H1 (cell line): ENCODE measurements at regions not wholly inside any gene's neighbourhood (a gene's known extent, or its start where the extent isn't known, plus 50 kb on each side); places are given as distances from the start of the nearest gene placed in this dataset.

Experiments used
- CTCF ChIA-PET: fragments of 300-600 bp; sonication (Branson Sonifier 250); formaldehyde crosslinking; loops from one replicate; lab custom pipeline; 2021; ENCODE audit not compliant: partially characterized antibody; lab: Charles Lee
- POLR2A ChIA-PET: fragments of 300-600 bp; sonication (Branson Sonifier 250); formaldehyde crosslinking; loops from one replicate; lab custom pipeline; 2021; ENCODE audit warnings: inconsistent platforms; ENCODE audit not compliant: partially characterized antibody; lab: Charles Lee
- DNase-seq, 2 experiments: peaks; one replicate each; pipeline versions ENCODE4 v3.0.0 to v3.0.0-alpha.2; 2010 to 2022; ENCODE audit warnings: low spot score in 2 of 2, low read depth in 1 of 2, mixed read lengths in 1 of 2
- FAIRE-seq: peaks from 2 replicates; lab custom pipeline; 2011; peaks lifted over from hg19 to GRCh38; lab: Jason Lieb, UNC
- H2AFZ ChIP-seq: 2 replicates; pipeline ENCODE4 v1.8.1; 2012; ENCODE audit warnings: low read length, inconsistent platforms
- H2AK5ac ChIP-seq: 2 replicates; pipeline ENCODE4 v1.6.1; 2013; ENCODE audit warnings: low read depth, low read length
- H2BK120ac ChIP-seq: replicated peaks from 2 replicates; pipeline ENCODE3; 2013; ENCODE audit warnings: low read depth, low read length, inconsistent platforms
- H2BK12ac ChIP-seq: 2 replicates; pipeline ENCODE4 v1.6.1; 2013; ENCODE audit warnings: low read depth, low read length
- H2BK15ac ChIP-seq: 2 replicates; pipeline ENCODE4 v1.6.1; 2013; ENCODE audit warnings: low read length
- H2BK20ac ChIP-seq: 2 replicates; pipeline ENCODE4 v1.6.1; 2013; ENCODE audit warnings: low read length
- H2BK5ac ChIP-seq: 2 replicates; pipeline ENCODE4 v1.6.1; 2013; ENCODE audit warnings: low read depth, low read length
- H3K14ac ChIP-seq: 2 replicates; pipeline ENCODE4 v1.6.1; 2013; ENCODE audit warnings: inconsistent platforms; ENCODE audit not compliant: insufficient read length
- H3K18ac ChIP-seq: 2 replicates; pipeline ENCODE4 v1.6.1; 2013; ENCODE audit warnings: low read length; ENCODE audit errors: extremely low read depth
- H3K23ac ChIP-seq: 2 replicates; pipeline ENCODE4 v1.6.1; 2013; ENCODE audit warnings: inconsistent platforms; ENCODE audit not compliant: insufficient read length
- H3K23me2 ChIP-seq: 2 replicates; pipeline ENCODE4 v1.6.1; 2013; ENCODE audit warnings: low read depth, low read length
- H3K27ac ChIP-seq: 2 replicates; pipeline ENCODE4 v1.6.1; 2011; ENCODE audit warnings: low read depth, low read length, inconsistent platforms
- H3K27me3 ChIP-seq, 4 experiments: replicated peaks in 1 of 4; 1 replicate in 1 of 4; 2 replicates in 3 of 4; pipeline versions ENCODE4 v1.6.1 to v1.8.1; 2011 to 2013; ENCODE audit warnings: low read length in 3 of 4, mild to moderate bottlenecking in 3 of 4, inconsistent platforms in 2 of 4, mixed read lengths in 2 of 4, moderate library complexity in 1 of 4; ENCODE audit not compliant: control insufficient read depth in 3 of 4, insufficient read depth in 3 of 4; ENCODE audit errors: extremely low read depth in 1 of 4
- H3K36me3 ChIP-seq, 4 experiments: 2 replicates each; pipeline versions ENCODE4 v1.6.1 to v1.8.1; 2011 to 2013; ENCODE audit warnings: mild to moderate bottlenecking in 4 of 4, low read length in 3 of 4, moderate library complexity in 2 of 4, control low read depth in 1 of 4, inconsistent platforms in 1 of 4; ENCODE audit not compliant: insufficient read depth in 4 of 4, control insufficient read depth in 2 of 4
- H3K4ac ChIP-seq: replicated peaks from 2 replicates; pipeline ENCODE3; 2013; ENCODE audit warnings: low read length, low read depth, mixed read lengths, inconsistent platforms; ENCODE audit not compliant: insufficient read length
- H3K4me1 ChIP-seq, 4 experiments: replicated peaks in 1 of 4; 1 replicate in 1 of 4; 2 replicates in 3 of 4; pipeline versions ENCODE4 v1.6.1 to v1.8.1; 2011 to 2013; ENCODE audit warnings: low read length in 3 of 4, inconsistent platforms in 2 of 4, mixed read lengths in 1 of 4; ENCODE audit not compliant: insufficient read depth in 4 of 4, control insufficient read depth in 3 of 4
- H3K4me2 ChIP-seq, 2 experiments: 2 replicates each; pipeline versions ENCODE4 v1.6.1 to v1.8.1; 2011 to 2013; ENCODE audit warnings: low read depth in 2 of 2, low read length in 2 of 2, control low read depth in 1 of 2, inconsistent platforms in 1 of 2, mild to moderate bottlenecking in 1 of 2; ENCODE audit not compliant: insufficient read depth in 1 of 2
- H3K4me3 ChIP-seq, 4 experiments: fragments of 200-600, 300-600 bp in 1 of 4; sonication (generic), shearing (Covaris generic), sonication (Bioruptor Twin) in 1 of 4; 2 replicates each; pipeline versions ENCODE4 v1.5.1 to v1.8.1; 2011 to 2016; ENCODE audit warnings: low read length in 4 of 4, low read depth in 3 of 4, control low read depth in 2 of 4, inconsistent platforms in 2 of 4, mild to moderate bottlenecking in 2 of 4, mixed read lengths in 1 of 4, moderate library complexity in 1 of 4; ENCODE audit not compliant: insufficient read depth in 2 of 4; ENCODE audit errors: extremely low read depth in 1 of 4
- H3K56ac ChIP-seq: replicated peaks from 2 replicates; pipeline ENCODE3; 2013; ENCODE audit warnings: low read depth, mild to moderate bottlenecking, mixed read lengths, low read length, inconsistent platforms; ENCODE audit not compliant: insufficient read length
- H3K79me1 ChIP-seq: 2 replicates; pipeline ENCODE4 v1.6.1; 2013; ENCODE audit warnings: low read depth, low read length, control low read depth
- H3K79me2 ChIP-seq, 2 experiments: 2 replicates each; pipeline versions ENCODE4 v1.6.1 to v1.8.1; 2012 to 2013; ENCODE audit warnings: low read length in 2 of 2, mild to moderate bottlenecking in 2 of 2, inconsistent platforms in 1 of 2; ENCODE audit not compliant: insufficient read depth in 2 of 2, control insufficient read depth in 1 of 2
- H3K9ac ChIP-seq, 4 experiments: replicated peaks in 1 of 4; 1 replicate in 1 of 4; 2 replicates in 3 of 4; pipeline versions ENCODE4 v1.6.1 to v1.8.1; 2011 to 2013; ENCODE audit warnings: low read depth in 3 of 4, low read length in 3 of 4, control low read depth in 2 of 4, mild to moderate bottlenecking in 2 of 4, moderate library complexity in 2 of 4, inconsistent platforms in 1 of 4; ENCODE audit errors: extremely low read depth in 1 of 4
- H3K9me3 ChIP-seq, 2 experiments: 2 replicates each; pipeline versions ENCODE4 v1.6.1 to v1.8.1; 2012 to 2013; ENCODE audit warnings: mild to moderate bottlenecking in 2 of 2, moderate library complexity in 2 of 2, control low read depth in 1 of 2, inconsistent platforms in 1 of 2, low read depth in 1 of 2, low read length in 1 of 2, mixed read lengths in 1 of 2; ENCODE audit not compliant: insufficient read depth in 2 of 2
- H4K20me1 ChIP-seq, 2 experiments: replicated peaks in 1 of 2; 2 replicates each; pipeline versions ENCODE3 to v1.8.1; 2011 to 2013; ENCODE audit warnings: inconsistent platforms in 2 of 2, low read length in 2 of 2, mild to moderate bottlenecking in 1 of 2; ENCODE audit not compliant: insufficient read depth in 2 of 2, control insufficient read depth in 1 of 2
- H4K5ac ChIP-seq: 2 replicates; pipeline ENCODE4 v1.6.1; 2013; ENCODE audit warnings: low read length, low read depth, mixed read lengths, inconsistent platforms; ENCODE audit not compliant: insufficient read length
- H4K8ac ChIP-seq: 2 replicates; pipeline ENCODE4 v1.8.0; 2013; ENCODE audit warnings: mild to moderate bottlenecking, moderate library complexity, low read length, inconsistent platforms; ENCODE audit not compliant: insufficient read depth; ENCODE audit errors: extremely low read depth
- H4K91ac ChIP-seq: replicated peaks from 2 replicates; pipeline ENCODE3; 2013; ENCODE audit warnings: low read length, mixed read lengths, inconsistent platforms; ENCODE audit not compliant: insufficient read length
- BACH1 ChIP-seq: IDR thresholded peaks from 2 replicates; pipeline ENCODE4 v1.6.1; 2012; ENCODE audit warnings: low read length, improper control_type of control experiment
- CEBPB ChIP-seq: IDR thresholded peaks from 2 replicates; pipeline ENCODE4 v1.6.1; 2012; ENCODE audit warnings: low read depth, low read length
- GTF2F1 ChIP-seq: IDR thresholded peaks from 2 replicates; pipeline ENCODE4 v1.6.1; 2012; ENCODE audit warnings: low read depth, low read length, improper control_type of control experiment, borderline replicate concordance
- HDAC2 ChIP-seq, 2 experiments: fragments of 300-600 bp in 1 of 2; sonication (generic) in 1 of 2; IDR thresholded peaks; 2 replicates each; pipeline ENCODE4 v1.6.1; 2011 to 2012; ENCODE audit warnings: low read depth in 2 of 2, low read length in 2 of 2, mild to moderate bottlenecking in 2 of 2, moderate library complexity in 2 of 2, borderline replicate concordance in 1 of 2, inconsistent platforms in 1 of 2
- HDAC6 ChIP-seq: IDR thresholded peaks from one replicate; pipeline ENCODE4 v1.7.1; 2012; ENCODE audit warnings: low read depth, mild to moderate bottlenecking, inconsistent platforms, low read length, moderate library complexity
- JUND ChIP-seq: IDR thresholded peaks from 2 replicates; pipeline ENCODE4 v1.6.1; 2011; ENCODE audit warnings: mild to moderate bottlenecking, improper control_type of control experiment, low read length
- KDM4A ChIP-seq: IDR thresholded peaks from one replicate; pipeline ENCODE4 v1.7.1; 2012; ENCODE audit warnings: low read depth, mild to moderate bottlenecking, moderate library complexity, low read length, inconsistent platforms; ENCODE audit not compliant: severe bottlenecking
- SAP30 ChIP-seq: fragments of 300-600 bp; sonication (generic); IDR thresholded peaks from 2 replicates; pipeline ENCODE4 v1.7.1; 2012; ENCODE audit warnings: low read length, moderate library complexity, mild to moderate bottlenecking, inconsistent platforms; ENCODE audit not compliant: insufficient read depth, insufficient replicate concordance
- SP1 ChIP-seq: IDR thresholded peaks from 2 replicates; pipeline ENCODE4 v1.6.1; 2011; ENCODE audit warnings: low read depth, low read length
- TAF7 ChIP-seq: optimal IDR thresholded peaks from 2 replicates; pipeline ENCODE3; 2011; ENCODE audit warnings: low read depth, mild to moderate bottlenecking, inconsistent platforms, low read length, moderate library complexity, borderline replicate concordance
- TEAD4 ChIP-seq: IDR thresholded peaks from 2 replicates; pipeline ENCODE4 v1.6.1; 2012; ENCODE audit warnings: low read depth, low read length, inconsistent platforms, mixed read lengths
- WGBS, 2 experiments: shearing (Covaris generic) in 1 of 2; methylation state at CpG; one replicate each; pipeline versions ENCODE4 v1.1.6 to v1.1.7; 2013 to 2015; ENCODE audit warnings: low lambda C conversion rate in 2 of 2, mixed read lengths in 2 of 2, inconsistent platforms in 1 of 2, low coverage in 1 of 2, missing lambda C conversion rate in 1 of 2; ENCODE audit not compliant: insufficient replicate concordance in 2 of 2, insufficient coverage in 1 of 2, insufficient read length in 1 of 2; ENCODE audit errors: extremely low coverage in 1 of 2, missing lambda C conversion rate in 1 of 2; 5-methylcytosine and 5-hydroxymethylcytosine counted together
- TF ChIP-seq, protein P1 (sequence below): IDR thresholded peaks from 2 replicates; pipeline ENCODE4 v1.6.1; 2012; ENCODE audit warnings: low read length, inconsistent platforms

DNA sequence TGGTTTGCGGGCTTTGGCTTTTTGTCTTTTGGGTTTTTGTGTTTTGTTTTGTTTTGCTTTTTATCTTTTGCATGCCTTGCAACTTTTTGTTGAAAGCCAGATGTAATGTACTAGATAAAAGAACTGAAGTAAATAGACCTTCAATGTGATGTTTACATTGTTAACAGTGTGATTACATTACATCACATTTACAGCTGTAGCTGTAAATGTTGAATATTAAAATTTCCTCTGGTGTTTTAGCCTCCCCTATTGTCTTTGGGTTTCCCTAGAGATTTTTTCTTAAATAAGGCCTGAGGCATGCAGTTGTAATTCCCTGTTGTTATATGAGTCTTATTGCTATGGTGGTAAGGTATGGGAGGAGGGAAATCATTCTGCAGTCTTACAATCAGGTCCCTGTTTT is 275.0 kb downstream of the PARM1 start (continued):
- no peak for TF ChIP-seq HDAC6
- TF ChIP-seq, all 59 proteins: peak for 0

GRCh38 chr4:75195111-75195510 is 262.2 kb downstream of the PARM1 start:
- Histone ChIP-seq H2BK15ac (no peak overlapping the region), H3K14ac (no peak overlapping the region), H4K91ac (no peak overlapping the region), H3K18ac (no peak overlapping the region; the same call in 1 of the 2 replicates), H2BK120ac (no peak overlapping the region), H3K9ac (no peak overlapping the region), H2BK20ac (no peak overlapping the region), H3K27ac (no peak overlapping the region), H4K8ac (no peak overlapping the region), H3K23ac (no peak overlapping the region), H3K36me3 (no peaks in the 10 kb centered on the region), H3K56ac (no peak overlapping the region), H3K4ac (no peak overlapping the region), H3K9me3 (no peaks in the 10 kb centered on the region), H2BK5ac (no peak overlapping the region), H2AK5ac (no peak overlapping the region), H3K79me1 (no peaks in the 10 kb centered on the region), H3K23me2 (no peaks in the 10 kb centered on the region), H4K5ac (no peak overlapping the region), H3K4me3 (no peak overlapping the region), H3K4me2 (no peak overlapping the region), H3K4me1 (no peaks in the 10 kb centered on the region), H2AFZ (no peak overlapping the region), H2BK12ac (no peak overlapping the region), H3K27me3 (no peaks in the 10 kb centered on the region), H4K20me1 (no peaks in the 10 kb centered on the region), H3K79me2 (no peaks in the 10 kb centered on the region)
- DNase-seq, result no peak
- FAIRE-seq, result no peak
- WGBS, 2 experiments, result 94% methylated on average over 7 of the region's 7 CpGs; no CpG with 5 or more reads in 1 of the 2 experiments
- CTCF ChIA-PET, result no interaction called here
- POLR2A ChIA-PET, result no interaction called here
- TF ChIP-seq KDM4A (no peak), CEBPB (no peak), SP1 (no peak), HDAC2 (IDR thresholded peaks at IDR 0.05; ENCODE audit: borderline replicate concordance in 1 of 2, low read depth in 2 of 2, low read length in 2 of 2) (no peak), JUND (no peak), BACH1 (no peak), SAP30 (no peak), GTF2F1 (no peak), TEAD4 (no peak), TAF7 (no peak)
- TF ChIP-seq, protein P1, sequence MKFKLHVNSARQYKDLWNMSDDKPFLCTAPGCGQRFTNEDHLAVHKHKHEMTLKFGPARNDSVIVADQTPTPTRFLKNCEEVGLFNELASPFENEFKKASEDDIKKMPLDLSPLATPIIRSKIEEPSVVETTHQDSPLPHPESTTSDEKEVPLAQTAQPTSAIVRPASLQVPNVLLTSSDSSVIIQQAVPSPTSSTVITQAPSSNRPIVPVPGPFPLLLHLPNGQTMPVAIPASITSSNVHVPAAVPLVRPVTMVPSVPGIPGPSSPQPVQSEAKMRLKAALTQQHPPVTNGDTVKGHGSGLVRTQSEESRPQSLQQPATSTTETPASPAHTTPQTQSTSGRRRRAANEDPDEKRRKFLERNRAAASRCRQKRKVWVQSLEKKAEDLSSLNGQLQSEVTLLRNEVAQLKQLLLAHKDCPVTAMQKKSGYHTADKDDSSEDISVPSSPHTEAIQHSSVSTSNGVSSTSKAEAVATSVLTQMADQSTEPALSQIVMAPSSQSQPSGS, result no peak
